K562 (cell line): ENCODE measurements at regions not wholly inside any gene's neighbourhood (a gene's known extent, or its start where the extent isn't known, plus 50 kb on each side); places are given as distances from the start of the nearest gene placed in this dataset.

Experiments used
- ATAC-seq: fragments of 200-7000 bp; cut with Tn5 transposase; 3 replicates; pipeline ENCODE4 v1.9.1; 2020; ENCODE audit warnings: moderate library complexity
- BruUV-seq: library from RNA; stranded (reverse); fragments of 400-500 nt; replicated peaks from 2 replicates; lab custom pipeline; 2021; lab: Mats Ljungman, UMichigan
- CTCF ChIA-PET: fragments of 300-600 bp; formaldehyde crosslinking; extraction: SDS; loops from one replicate; lab custom pipeline; 2021; ENCODE audit warnings: low intra/inter-chr PET ratio; lab: Yijun Ruan, JAX
- POLR2A ChIA-PET: fragments of 300-600, 350-650 bp; sonication (Branson Sonifier 250); formaldehyde crosslinking; extraction: SDS; loops from one replicate; lab custom pipeline; 2021; ENCODE audit warnings: antibody characterized with exemption, inconsistent platforms; lab: Yijun Ruan, JAX
- DNase-seq, 4 experiments: peaks; one replicate each; pipeline versions ENCODE4 v3.0.0 to v3.0.0-alpha.2; 2011 to 2018; ENCODE audit warnings: low spot score in 3 of 4, mixed read lengths in 3 of 4; ENCODE audit errors: extremely low read depth in 1 of 4
- FAIRE-seq: peaks from 2 replicates; lab custom pipeline; 2011; peaks lifted over from hg19 to GRCh38; lab: Jason Lieb, UNC
- H2AFZ ChIP-seq: 2 replicates; pipeline ENCODE4 v1.6.0; 2011; ENCODE audit warnings: low read depth, low read length, control low read depth, inconsistent platforms
- H3K27ac ChIP-seq: fragments of 200-600 bp; 3 replicates; pipeline ENCODE4 v1.8.0; 2011; ENCODE audit warnings: low read depth, mild to moderate bottlenecking, control low read depth, inconsistent platforms, low read length, moderate library complexity, mixed read lengths; ENCODE audit errors: extremely low read depth
- H3K27me3 ChIP-seq, 2 experiments: fragments of 300-600 bp in 1 of 2; 2 replicates in 1 of 2; 3 replicates in 1 of 2; pipeline versions ENCODE4 v1.6.0 to v1.8.0; 2011; ENCODE audit warnings: inconsistent platforms in 2 of 2, low read length in 2 of 2, mild to moderate bottlenecking in 1 of 2, mixed read lengths in 1 of 2, moderate library complexity in 1 of 2; ENCODE audit not compliant: control insufficient read depth in 2 of 2, insufficient read depth in 2 of 2
- H3K36me3 ChIP-seq: fragments of 300-600 bp; 3 replicates; pipeline ENCODE4 v1.8.0; 2011; ENCODE audit warnings: mild to moderate bottlenecking, low read length, inconsistent platforms; ENCODE audit not compliant: control insufficient read depth, insufficient read depth
- H3K4me1 ChIP-seq, 2 experiments: fragments of 200-600 bp in 1 of 2; replicated peaks in 1 of 2; 2 replicates in 1 of 2; 3 replicates in 1 of 2; pipeline versions ENCODE4 v1.5.1 to v1.8.0; 2011; ENCODE audit warnings: inconsistent platforms in 2 of 2, low read length in 2 of 2, mild to moderate bottlenecking in 1 of 2, mixed read lengths in 1 of 2, moderate library complexity in 1 of 2; ENCODE audit not compliant: control insufficient read depth in 2 of 2, insufficient read depth in 2 of 2
- H3K4me2 ChIP-seq: 2 replicates; pipeline ENCODE4 v1.6.1; 2011; ENCODE audit warnings: low read length, control low read depth, inconsistent platforms, mixed read lengths; ENCODE audit not compliant: insufficient read depth
- H3K4me3 ChIP-seq: fragments of 200-600 bp; sonication (generic), shearing (Covaris generic); 2 replicates; pipeline ENCODE4 v1.5.1; 2016; ENCODE audit warnings: control low read depth, inconsistent platforms
- H3K79me2 ChIP-seq: fragments of 200-600 bp; 3 replicates; pipeline ENCODE4 v1.8.0; 2011; ENCODE audit warnings: low read length, inconsistent platforms; ENCODE audit not compliant: control insufficient read depth, insufficient read depth
- H3K9ac ChIP-seq, 2 experiments: 2 replicates each; pipeline versions ENCODE4 v1.6.0 to v1.6.1; 2011; ENCODE audit warnings: low read depth in 2 of 2, low read length in 2 of 2, control low read depth in 1 of 2, inconsistent platforms in 1 of 2, mild to moderate bottlenecking in 1 of 2, mixed read lengths in 1 of 2; ENCODE audit not compliant: insufficient read depth in 1 of 2
- H3K9me1 ChIP-seq: one replicate; pipeline ENCODE4 v1.6.0; 2011; ENCODE audit warnings: inconsistent platforms, mild to moderate bottlenecking, low read length, moderate library complexity; ENCODE audit not compliant: control insufficient read depth, insufficient read depth
- H3K9me3 ChIP-seq: replicated peaks from 2 replicates; pipeline ENCODE4 v1.5.1; 2011; ENCODE audit warnings: low read depth, low read length, inconsistent platforms; ENCODE audit not compliant: control insufficient read depth, insufficient read depth
- H4K20me1 ChIP-seq: replicated peaks from 2 replicates; pipeline ENCODE4 v1.6.1; 2011; ENCODE audit warnings: low read length, inconsistent platforms, mixed read lengths; ENCODE audit not compliant: control insufficient read depth, insufficient read depth
- BDP1 ChIP-seq: IDR thresholded peaks from 3 replicates; pipeline ENCODE4 v1.6.1; 2011; ENCODE audit not compliant: insufficient read length, insufficient read depth
- BRD9 ChIP-seq: fragments of 450-650 bp; IDR thresholded peaks from 2 replicates; pipeline ENCODE4 v1.6.1; 2018; ENCODE audit warnings: low read depth; ENCODE audit not compliant: partially characterized antibody
- FIP1L1 ChIP-seq: fragments of 200-400 bp; formaldehyde crosslinking; IDR thresholded peaks from 2 replicates; pipeline ENCODE4 v1.6.1; 2018; ENCODE audit warnings: mild to moderate bottlenecking, low read depth, low read length; ENCODE audit not compliant: poor library complexity, severe bottlenecking
- FOXO4 ChIP-seq: fragments of 450-650 bp; formaldehyde crosslinking; IDR thresholded peaks from 2 replicates; pipeline ENCODE4 v1.4.0; 2020; ENCODE audit warnings: mild to moderate bottlenecking, moderate library complexity
- GATA2 ChIP-seq: sonication (generic); formaldehyde crosslinking; IDR thresholded peaks from 2 replicates; pipeline ENCODE4 v1.4.0; 2020; ENCODE audit warnings: mild to moderate bottlenecking, missing genetic modification reagents
- HIVEP1 ChIP-seq: fragments of 250-450 bp; sonication (Bioruptor Pico); IDR thresholded peaks from 2 replicates; pipeline ENCODE4 v1.4.0; 2020; ENCODE audit warnings: mild to moderate bottlenecking
- KLF16 ChIP-seq: IDR thresholded peaks from 2 replicates; pipeline ENCODE4 v1.6.1; 2016; ENCODE audit warnings: antibody characterized with exemption
- MLLT1 ChIP-seq, 2 experiments: fragments of 450-650 bp; IDR thresholded peaks; 2 replicates each; pipeline ENCODE4 v1.6.1; 2016
- NONO ChIP-seq, 2 experiments: fragments of 200-400 bp in 1 of 2; fragments of 450-650 bp in 1 of 2; formaldehyde crosslinking in 1 of 2; IDR thresholded peaks; 2 replicates each; pipeline ENCODE4 v1.6.1; 2017; ENCODE audit warnings: low read depth in 2 of 2, mild to moderate bottlenecking in 2 of 2, moderate library complexity in 2 of 2, low read length in 1 of 2
- NR1H2 ChIP-seq: sonication (generic); formaldehyde crosslinking; IDR thresholded peaks from 2 replicates; pipeline ENCODE4 v1.4.0; 2020; ENCODE audit warnings: mild to moderate bottlenecking, missing genetic modification reagents
- RNF2 ChIP-seq: sonication (generic); IDR thresholded peaks from 2 replicates; pipeline ENCODE4 v1.6.1; 2016
- SMARCE1 ChIP-seq: fragments of 450-650 bp; IDR thresholded peaks from 2 replicates; pipeline ENCODE4 v1.7.1; 2016; ENCODE audit warnings: mild to moderate bottlenecking
- SNAPC5 ChIP-seq: fragments of 250-450 bp; sonication (Bioruptor Pico); IDR thresholded peaks from 2 replicates; pipeline ENCODE4 v1.8.0; 2021; ENCODE audit warnings: moderate library complexity, mild to moderate bottlenecking, inconsistent platforms
- STAT5B ChIP-seq: fragments of 250-450 bp; sonication (Bioruptor Pico); IDR thresholded peaks from 2 replicates; pipeline ENCODE4 v1.8.0; 2021; ENCODE audit warnings: mild to moderate bottlenecking, inconsistent platforms
- TBP ChIP-seq: optimal IDR thresholded peaks from 2 replicates; pipeline ENCODE3; 2011; ENCODE audit warnings: low read depth, low read length, improper control_type of control experiment
- UBTF ChIP-seq, 2 experiments: IDR thresholded peaks; 2 replicates each; pipeline ENCODE4 v1.6.1; 2012; ENCODE audit warnings: improper control_type of control experiment in 2 of 2, low read depth in 2 of 2, low read length in 2 of 2, borderline replicate concordance in 1 of 2
- XRCC4 ChIP-seq: IDR thresholded peaks from one replicate; pipeline ENCODE4 v1.6.1; 2011; ENCODE audit not compliant: insufficient read depth, insufficient read length; ENCODE audit errors: extremely low read depth
- ZNF695 ChIP-seq: fragments of 450-650 bp; formaldehyde crosslinking; IDR thresholded peaks from 2 replicates; pipeline ENCODE4 v1.4.0; 2020; ENCODE audit warnings: mild to moderate bottlenecking, moderate library complexity
- in situ Hi-C: fragments of 300-500 bp; cut with MboI; formaldehyde crosslinking; loops from 4 replicates; pipeline ENCODE4 v1.15.0; 2018; ENCODE audit warnings: inconsistent platforms, mixed read lengths
- intact Hi-C: fragments of 100-400 bp; cut with micrococcal nuclease; formaldehyde crosslinking; loops from 2 replicates; pipeline ENCODE4 v1.14.2; 2022
- TF ChIP-seq, protein P1 (sequence below), 3 experiments: IDR thresholded peaks in 2 of 3; conservative IDR thresholded peaks in 1 of 3; 2 replicates each; pipeline ENCODE4 v1.5.1; 2011 to 2012; ENCODE audit warnings: low read length in 3 of 3, mild to moderate bottlenecking in 3 of 3, control low read depth in 2 of 3, improper control_type of control experiment in 1 of 3, inconsistent platforms in 1 of 3, low read depth in 1 of 3, mixed read lengths in 1 of 3, moderate library complexity in 1 of 3; ENCODE audit not compliant: insufficient read depth in 2 of 3

DNA sequence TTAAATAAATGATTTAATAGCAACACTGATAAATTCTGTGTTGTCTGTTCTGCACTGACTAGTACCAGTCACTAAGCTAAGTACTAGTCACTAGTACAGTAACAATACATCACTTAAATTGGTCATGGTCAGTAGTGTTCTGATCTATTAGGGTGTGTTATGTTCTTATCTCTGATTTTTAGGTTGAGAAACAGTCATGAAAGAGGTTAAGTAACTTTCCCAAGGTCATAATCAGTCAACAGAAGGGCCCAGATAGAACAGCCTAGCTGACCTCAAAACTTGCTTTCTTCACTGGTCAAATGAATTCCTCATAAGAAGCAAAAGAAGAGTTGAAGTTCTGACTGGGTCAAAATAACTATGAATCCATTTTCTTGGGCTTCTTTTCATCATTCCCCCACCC is 1492.7 kb downstream of the MAT2B start:
- Histone ChIP-seq H3K9ac (no peak overlapping the region), H3K4me2 (no peak overlapping the region), H3K4me1 (no peaks in the 10 kb centered on the region), H3K36me3 (no peaks in the 10 kb centered on the region), H3K79me2 (no peaks in the 10 kb centered on the region), H3K9me3 (no peaks in the 10 kb centered on the region), H3K27ac (no peak overlapping the region), H3K27me3 (no peaks in the 10 kb centered on the region), H3K4me3 (no peak overlapping the region), H3K9me1 (no peaks in the 10 kb centered on the region), H2AFZ (no peak overlapping the region), H4K20me1 (no peaks in the 10 kb centered on the region)
- intact Hi-C loops = no loop called here
- BruUV-seq = no TSS peak
- TF ChIP-seq SNAPC5 (no peak), GATA2 (CRISPR knock-in tag) (no peak), NONO (IDR thresholded peaks at IDR 0.05; ENCODE audit: low read depth in 2 of 2, low read length in 1 of 2) (no peak), BRD9 (no peak), XRCC4 (no peak), SMARCE1 (no peak), ZNF695 (CRISPR knock-in tag) (no peak), RNF2 (no peak), HIVEP1 (CRISPR knock-in tag) (no peak), FOXO4 (CRISPR knock-in tag) (no peak), BDP1 (no peak), MLLT1 (IDR thresholded peaks at IDR 0.05) (no peak), KLF16 (no peak), FIP1L1 (no peak), STAT5B (CRISPR knock-in tag) (no peak), NR1H2 (CRISPR knock-in tag) (no peak), TBP (no peak), UBTF (IDR thresholded peaks at IDR 0.05; ENCODE audit: borderline replicate concordance in 1 of 2, low read depth in 2 of 2, low read length in 2 of 2) (no peak)
- TF ChIP-seq, protein P1, sequence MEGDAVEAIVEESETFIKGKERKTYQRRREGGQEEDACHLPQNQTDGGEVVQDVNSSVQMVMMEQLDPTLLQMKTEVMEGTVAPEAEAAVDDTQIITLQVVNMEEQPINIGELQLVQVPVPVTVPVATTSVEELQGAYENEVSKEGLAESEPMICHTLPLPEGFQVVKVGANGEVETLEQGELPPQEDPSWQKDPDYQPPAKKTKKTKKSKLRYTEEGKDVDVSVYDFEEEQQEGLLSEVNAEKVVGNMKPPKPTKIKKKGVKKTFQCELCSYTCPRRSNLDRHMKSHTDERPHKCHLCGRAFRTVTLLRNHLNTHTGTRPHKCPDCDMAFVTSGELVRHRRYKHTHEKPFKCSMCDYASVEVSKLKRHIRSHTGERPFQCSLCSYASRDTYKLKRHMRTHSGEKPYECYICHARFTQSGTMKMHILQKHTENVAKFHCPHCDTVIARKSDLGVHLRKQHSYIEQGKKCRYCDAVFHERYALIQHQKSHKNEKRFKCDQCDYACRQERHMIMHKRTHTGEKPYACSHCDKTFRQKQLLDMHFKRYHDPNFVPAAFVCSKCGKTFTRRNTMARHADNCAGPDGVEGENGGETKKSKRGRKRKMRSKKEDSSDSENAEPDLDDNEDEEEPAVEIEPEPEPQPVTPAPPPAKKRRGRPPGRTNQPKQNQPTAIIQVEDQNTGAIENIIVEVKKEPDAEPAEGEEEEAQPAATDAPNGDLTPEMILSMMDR (IDR thresholded peaks at IDR 0.05 in 2 of 3, conservative IDR thresholded peaks at IDR 0.05 in 1 of 3; ENCODE audit: insufficient read depth in 2 of 3, low read depth in 1 of 3, low read length in 3 of 3) = no peak
- POLR2A ChIA-PET = no interaction called here
- CTCF ChIA-PET = no interaction called here
- DNase-seq = no peak
- no peak for ATAC-seq
- FAIRE-seq = no peak
- in situ Hi-C loops = no loop called here
